NOMO-1 (cell line): ENCODE measurements at regions not wholly inside any gene's neighbourhood (a gene's known extent, or its start where the extent isn't known, plus 50 kb on each side); places are given as distances from the start of the nearest gene placed in this dataset.

ENCODE experiments used
- DNase-seq, 2 experiments: peaks; one replicate each; lab custom pipeline; 2025; ENCODE audit not compliant: unreplicated experiment in 2 of 2; lab: John Stamatoyannopoulos, UW

GRCh38 chr6:22394691-22395090, 97.9 kb upstream of the PRL start:
- no peak for DNase-seq

GRCh38 chr6:22399693-22400092, 102.9 kb upstream of the PRL start:
- no peak for DNase-seq

- no peak for DNase-seq
Observed at GRCh38 chr6:22401206-22401605, 104.4 kb upstream of the PRL start.

GRCh38 chr6:22401932-22402331, 105.1 kb upstream of the PRL start:
- no peak for DNase-seq

GRCh38 chr6:22409486-22409885, 112.7 kb upstream of the PRL start:
- no peak for DNase-seq

GRCh38 chr6:22411376-22412105, 114.7 kb upstream of the PRL start:
- DNase-seq = no peak

GRCh38 chr6:22412994-22413393, 116.2 kb upstream of the PRL start:
- no peak for DNase-seq

- DNase-seq = peak in 1 of 2 experiments; percentile 1
Observed at GRCh38 chr6:22413681-22414311, 117.0 kb upstream of the PRL start.

GRCh38 chr6:22418714-22419113, 121.9 kb upstream of the PRL start:
- DNase-seq = no peak

GRCh38 chr6:22421198-22421597, 124.4 kb upstream of the PRL start:
- DNase-seq = no peak

GRCh38 chr6:22424196-22424595, 127.4 kb upstream of the PRL start:
- DNase-seq = no peak

GRCh38 chr6:22432060-22432459, 135.2 kb upstream of the PRL start:
- DNase-seq = no peak

- no peak for DNase-seq
Observed at GRCh38 chr6:22433745-22434144, 135.6 kb upstream of the HDGFL1 start.

- DNase-seq = no peak
Observed at GRCh38 chr6:22435151-22435550, 134.2 kb upstream of the HDGFL1 start.

GRCh38 chr6:22436134-22436533, 133.2 kb upstream of the HDGFL1 start:
- DNase-seq = no peak

- DNase-seq = no peak
Observed at GRCh38 chr6:22437665-22438064, 131.7 kb upstream of the HDGFL1 start.

GRCh38 chr6:22442826-22443225, 126.5 kb upstream of the HDGFL1 start:
- DNase-seq = no peak

- no peak for DNase-seq
Observed at GRCh38 chr6:22444330-22444729, 125.0 kb upstream of the HDGFL1 start.

- no peak for DNase-seq
Observed at GRCh38 chr6:22445946-22446345, 123.4 kb upstream of the HDGFL1 start.

GRCh38 chr6:22447249-22448196, 121.8 kb upstream of the HDGFL1 start:
- no peak for DNase-seq

GRCh38 chr6:22448291-22448711, 121.1 kb upstream of the HDGFL1 start:
- DNase-seq = no peak
